Pancreas (tissue), 10 donors: ENCODE measurements at regions not wholly inside any gene's neighbourhood (a gene's known extent, or its start where the extent isn't known, plus 50 kb on each side); places are given as distances from the start of the nearest gene placed in this dataset.
"Not testable (repeated sequence)": the region's sequence is repeated elsewhere in the genome, so short reads cannot be mapped to it uniquely, and the experiment has no call there.

Source experiments
- ATAC-seq, 4 donors: fragments of 200-7000 bp; cut with Tn5 transposase; one replicate each; pipeline versions ENCODE4 v1.8.0 to v1.9.1; 2020; ENCODE audit warnings: mild to moderate bottlenecking in 4 of 4, moderate library complexity in 4 of 4
- DNase-seq, 6 donors: peaks; one replicate each; pipeline ENCODE4 v3.0.0-alpha.2; 2020
- FAIRE-seq: peaks from 2 replicates; lab custom pipeline; 2012; peaks lifted over from hg19 to GRCh38; lab: Jason Lieb, UNC
- H3K27ac ChIP-seq, 4 donors: fragments of 200-600 bp; sonication (generic); 1 replicate in 3 of 4; 2 replicates in 1 of 4; pipeline versions ENCODE4 v1.5.0 to v1.8.0; 2020
- H3K27me3 ChIP-seq, 4 donors: fragments of 200-600 bp; one replicate each; pipeline ENCODE4 v1.8.0; 2021
- H3K36me3 ChIP-seq, 3 donors: fragments of 200-600 bp; sonication (generic) in 1 of 3; one replicate each; pipeline versions ENCODE4 v1.5.0 to v1.8.0; 2020 to 2021
- H3K4me1 ChIP-seq, 3 donors: fragments of 200-600 bp; one replicate each; pipeline ENCODE4 v1.8.0; 2021
- H3K4me3 ChIP-seq, 4 donors: fragments of 200-600 bp; sonication (generic) in 2 of 4; one replicate each; pipeline versions ENCODE4 v1.5.0 to v1.8.0; 2020 to 2021
- H3K9me3 ChIP-seq, 4 donors: fragments of 200-600 bp; one replicate each; pipeline ENCODE4 v1.8.0; 2021
- WGBS, 2 donors: extraction: QIAGEN DNeasy Blood & Tissue Kit; methylation state at CpG; one replicate each; pipeline ENCODE4 v1.1.7; 2013; 5-methylcytosine and 5-hydroxymethylcytosine counted together
- intact Hi-C, 3 donors: fragments of 100-400 bp; cut with DNase I; formaldehyde crosslinking; loops; one replicate each; pipeline versions ENCODE4 v1.11.1 to v1.14.2; 2022
- TF ChIP-seq, protein P1 (sequence below), 4 donors: fragments of 200-600 bp; sonication (generic) in 3 of 4; IDR thresholded peaks; one replicate each; pipeline versions ENCODE4 v1.5.0 to v1.8.0; 2021; ENCODE audit warnings: antibody characterized with exemption in 4 of 4
- donor health status: healthy with polysubstance abuse.
- donor health status: DM: no; HTN: no; CAD: no; lungs with moderate emphysema.
- donor health status: DM: no; HTN: no; CAD: no.
- donor health status: control.
- donor health status: control.
- donor health status: Bipolar disorder and iron deficiency.
- donor health status: DM: yes; HTN: yes; CAD: no.
- donor health status: DM: no; HTN: no; CAD: no.
- donor health status: DM: no; HTN: no; CAD: no.
- donor health status: DM: yes; HTN: yes; CAD: no.

DNA sequence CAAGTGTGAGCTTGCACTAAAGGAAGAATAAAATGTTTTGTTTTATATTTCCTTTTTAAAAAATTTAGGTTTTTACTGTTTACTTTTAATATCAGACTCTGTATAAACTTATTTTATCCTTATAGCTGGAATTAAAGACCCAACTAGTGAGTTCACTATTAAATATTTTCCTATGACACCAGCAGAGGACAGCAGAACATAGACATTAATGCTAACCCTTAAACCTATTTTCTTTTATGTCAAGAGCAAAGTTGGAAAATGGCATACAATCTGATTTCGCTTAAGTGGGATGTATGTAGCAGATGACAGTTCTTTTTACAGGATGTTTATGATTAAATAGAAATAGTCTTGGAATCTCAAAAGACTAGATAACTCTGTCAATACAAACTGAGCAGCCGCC lies 188.2 kb upstream of the XIRP2 start:
- Histone ChIP-seq H3K27ac (no peak overlapping the region), H3K4me3 (no peak overlapping the region), H3K36me3 (no peaks in the 10 kb centered on the region), H3K9me3 (no peaks in the 10 kb centered on the region), H3K27me3 (no peaks in the 10 kb centered on the region), H3K4me1 (no peaks in the 10 kb centered on the region)
- intact Hi-C loops, result no loop called here
- 65 to 67% methylated on average over 2 of the region's 2 CpGs for WGBS, 2 donors
- DNase-seq (no peak), FAIRE-seq (no peak), ATAC-seq (no peak)
- TF ChIP-seq, protein P1, sequence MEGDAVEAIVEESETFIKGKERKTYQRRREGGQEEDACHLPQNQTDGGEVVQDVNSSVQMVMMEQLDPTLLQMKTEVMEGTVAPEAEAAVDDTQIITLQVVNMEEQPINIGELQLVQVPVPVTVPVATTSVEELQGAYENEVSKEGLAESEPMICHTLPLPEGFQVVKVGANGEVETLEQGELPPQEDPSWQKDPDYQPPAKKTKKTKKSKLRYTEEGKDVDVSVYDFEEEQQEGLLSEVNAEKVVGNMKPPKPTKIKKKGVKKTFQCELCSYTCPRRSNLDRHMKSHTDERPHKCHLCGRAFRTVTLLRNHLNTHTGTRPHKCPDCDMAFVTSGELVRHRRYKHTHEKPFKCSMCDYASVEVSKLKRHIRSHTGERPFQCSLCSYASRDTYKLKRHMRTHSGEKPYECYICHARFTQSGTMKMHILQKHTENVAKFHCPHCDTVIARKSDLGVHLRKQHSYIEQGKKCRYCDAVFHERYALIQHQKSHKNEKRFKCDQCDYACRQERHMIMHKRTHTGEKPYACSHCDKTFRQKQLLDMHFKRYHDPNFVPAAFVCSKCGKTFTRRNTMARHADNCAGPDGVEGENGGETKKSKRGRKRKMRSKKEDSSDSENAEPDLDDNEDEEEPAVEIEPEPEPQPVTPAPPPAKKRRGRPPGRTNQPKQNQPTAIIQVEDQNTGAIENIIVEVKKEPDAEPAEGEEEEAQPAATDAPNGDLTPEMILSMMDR (IDR thresholded peaks at IDR 0.05), result peak in 2 of 4 donors; percentile 13 to 18

DNA sequence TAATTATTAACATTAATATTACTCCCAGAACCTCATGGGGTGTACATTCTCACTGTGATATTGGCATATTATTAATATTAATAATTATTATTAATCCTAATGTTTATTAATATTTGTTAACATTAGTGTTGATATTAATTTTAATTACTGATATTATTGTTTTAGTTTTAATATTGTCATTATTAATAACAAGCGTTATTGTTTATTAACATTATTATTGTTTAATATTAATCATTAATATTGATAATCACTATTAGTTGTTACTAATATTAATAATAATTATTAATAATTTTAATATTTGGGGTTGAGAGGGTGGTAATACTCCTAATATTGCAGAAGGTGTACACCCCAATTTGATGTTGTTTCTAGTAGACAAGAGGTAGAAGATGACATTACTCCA lies 193.1 kb upstream of the XIRP2 start:
- no peaks in the 10 kb centered on the region for H3K27me3 ChIP-seq
- H3K36me3 ChIP-seq, result no peaks in the 10 kb centered on the region
- no peak overlapping the region for H3K27ac ChIP-seq
- no peaks in the 10 kb centered on the region for H3K4me1 ChIP-seq
- FAIRE-seq (peak; percentile 97), ATAC-seq (no peak), DNase-seq (no peak)
- intact Hi-C loops, result no loop called here
- 58 to 59% methylated on average over 1 of the region's 1 CpG for WGBS, 2 donors
- no peak overlapping the region for H3K4me3 ChIP-seq
- TF ChIP-seq, protein P1 (IDR thresholded peaks at IDR 0.05), result no peak
- H3K9me3 ChIP-seq, result no peaks in the 10 kb centered on the region

DNA sequence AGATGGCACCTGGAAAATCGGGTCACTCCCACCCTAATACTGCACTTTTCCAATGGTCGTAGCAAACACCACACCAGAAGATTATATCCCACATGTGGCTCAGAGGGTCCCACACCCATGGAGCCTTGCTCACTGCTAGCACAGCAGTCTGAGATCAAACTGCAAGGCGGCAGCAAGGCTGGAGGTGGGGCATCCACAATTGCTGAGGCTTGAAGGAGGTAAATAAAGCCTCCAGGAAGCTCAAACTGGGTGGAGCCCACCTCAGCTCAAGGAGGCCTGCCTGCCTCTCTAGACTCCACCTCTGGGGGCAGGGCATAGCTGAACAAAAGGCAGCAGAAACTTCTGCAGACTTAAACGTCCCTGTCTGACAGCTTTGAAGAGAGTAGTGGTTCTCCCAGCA lies 192.0 kb upstream of the SCN7A start:
- intact Hi-C loops, result not testable (repeated sequence)
- WGBS, 2 donors, result 45 to 60% methylated on average over 4 of the region's 4 CpGs

DNA sequence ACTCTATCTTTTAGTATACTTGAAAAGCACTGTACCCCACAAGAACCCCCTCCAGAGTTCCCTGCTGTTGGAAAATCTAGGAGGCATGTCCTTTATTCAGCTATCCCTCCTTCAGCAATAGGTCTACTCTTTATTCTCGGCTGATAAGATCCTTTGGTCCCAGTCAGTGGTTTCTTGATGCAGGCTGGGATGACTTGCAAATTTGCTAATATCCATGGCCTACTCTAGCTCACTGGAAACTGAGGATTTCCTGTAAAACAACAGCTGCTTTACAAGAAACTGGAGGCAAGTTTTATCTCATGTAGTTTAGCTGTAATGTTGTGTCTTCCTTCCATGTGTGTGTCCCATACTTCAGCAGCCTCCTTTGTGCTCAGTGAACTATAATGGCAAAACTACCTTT lies 183.9 kb upstream of the SCN7A start:
- intact Hi-C loops, result no loop called here
- Histone ChIP-seq H3K9me3 (no peaks in the 10 kb centered on the region), H3K4me3 (no peak overlapping the region), H3K27me3 (no peaks in the 10 kb centered on the region), H3K36me3 (no peaks in the 10 kb centered on the region), H3K27ac (no peak overlapping the region), H3K4me1 (no peaks in the 10 kb centered on the region)
- 62 to 66% methylated on average over 1 of the region's 1 CpG for WGBS, 2 donors
- no peak for ATAC-seq
- TF ChIP-seq, protein P1 (IDR thresholded peaks at IDR 0.05), result no peak
- no peak for DNase-seq
- no peak for FAIRE-seq

More for the DNA sequence above, 192.0 kb upstream of the SCN7A start:
- not testable (repeated sequence) for H3K27ac ChIP-seq, H3K4me3 ChIP-seq, ATAC-seq, DNase-seq, H3K4me1 ChIP-seq, H3K9me3 ChIP-seq, H3K27me3 ChIP-seq, FAIRE-seq, H3K36me3 ChIP-seq

DNA sequence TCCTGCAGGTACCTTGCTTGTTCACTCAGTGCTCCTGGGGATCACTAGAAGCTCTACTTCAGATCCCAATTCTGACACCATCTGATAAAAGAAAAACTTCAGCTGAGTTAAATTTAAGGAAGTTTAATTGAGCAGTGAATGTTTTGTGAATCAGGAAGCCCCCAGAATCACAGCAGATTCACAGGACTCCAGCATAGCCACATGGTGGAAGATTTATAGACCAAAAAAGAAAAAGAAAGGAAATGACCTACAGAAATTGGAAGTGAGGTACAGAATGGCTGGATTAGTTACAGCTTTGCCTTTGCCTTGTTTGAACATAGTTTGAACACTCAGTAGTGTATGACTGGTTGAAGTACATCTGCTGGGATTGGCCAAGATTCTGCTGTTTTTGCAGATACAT lies 182.7 kb upstream of the SCN7A start:
- H3K27me3 ChIP-seq, result no peaks in the 10 kb centered on the region
- DNase-seq (no peak), FAIRE-seq (no peak), ATAC-seq (no peak)
- H3K4me1 ChIP-seq, result no peaks in the 10 kb centered on the region
- H3K27ac ChIP-seq, result no peak overlapping the region
- no peak overlapping the region for H3K4me3 ChIP-seq
- H3K9me3 ChIP-seq, result no peaks in the 10 kb centered on the region
- TF ChIP-seq, protein P1 (IDR thresholded peaks at IDR 0.05), result no peak
- intact Hi-C loops, result no loop called here
- H3K36me3 ChIP-seq, result no peaks in the 10 kb centered on the region

DNA sequence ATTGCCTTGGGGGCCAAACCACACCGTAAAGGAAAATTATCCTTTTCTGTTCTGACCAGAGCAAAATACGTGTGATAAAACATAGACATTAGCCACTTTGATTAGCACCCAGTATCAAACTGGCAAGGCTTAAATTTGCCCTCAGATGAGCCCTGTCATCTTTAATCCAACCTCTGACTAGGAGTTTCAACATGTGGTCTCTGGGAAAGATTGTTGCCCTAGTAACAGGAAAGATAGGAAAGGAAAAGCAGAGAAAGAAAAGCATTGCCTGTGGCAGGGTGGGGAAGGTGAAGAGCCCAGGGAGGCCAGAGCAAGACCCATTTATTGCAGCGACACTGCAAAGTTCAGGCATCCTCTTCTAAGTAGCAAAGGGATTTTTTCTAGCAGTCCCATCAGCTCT lies 181.5 kb upstream of the SCN7A start:
- no peaks in the 10 kb centered on the region for H3K4me1 ChIP-seq
- H3K36me3 ChIP-seq, result no peaks in the 10 kb centered on the region
- intact Hi-C loops, result no loop called here
- TF ChIP-seq, protein P1 (IDR thresholded peaks at IDR 0.05), result no peak
- H3K9me3 ChIP-seq, result no peaks in the 10 kb centered on the region
- 76 to 77% methylated on average over 3 of the region's 3 CpGs for WGBS, 2 donors
- no peak for ATAC-seq
- FAIRE-seq, result no peak
- no peak for DNase-seq
- H3K27me3 ChIP-seq, result no peaks in the 10 kb centered on the region
- no peak overlapping the region for H3K27ac ChIP-seq
- no peak overlapping the region for H3K4me3 ChIP-seq
